NT2/D1 (cell line): ENCODE measurements at regions not wholly inside any gene's neighbourhood (a gene's known extent, or its start where the extent isn't known, plus 50 kb on each side); places are given as distances from the start of the nearest gene placed in this dataset.

Experiments
- YY1 ChIP-seq: IDR thresholded peaks from 2 replicates; pipeline ENCODE4 v1.6.1; 2011; ENCODE audit not compliant: insufficient read length, insufficient read depth
- ZNF274 ChIP-seq: IDR thresholded peaks from 2 replicates; pipeline ENCODE4 v1.6.1; 2011; ENCODE audit warnings: mild to moderate bottlenecking, low read depth, low read length

GRCh38 chr1:187396929-187397796, 568.4 kb downstream of the PLA2G4A start:
- TF ChIP-seq ZNF274 (no peak), YY1 (no peak)
